SH-SY5Y (cell line): ENCODE measurements at regions not wholly inside any gene's neighbourhood (a gene's known extent, or its start where the extent isn't known, plus 50 kb on each side); places are given as distances from the start of the nearest gene placed in this dataset.

Experiments
- GATA2 ChIP-seq: IDR thresholded peaks from 2 replicates; pipeline ENCODE4 v1.6.1; 2011; ENCODE audit warnings: mild to moderate bottlenecking, low read depth, low read length
- GATA3 ChIP-seq: IDR thresholded peaks from 2 replicates; pipeline ENCODE4 v1.6.1; 2011; ENCODE audit warnings: low read depth, mild to moderate bottlenecking, low read length, moderate library complexity

DNA sequence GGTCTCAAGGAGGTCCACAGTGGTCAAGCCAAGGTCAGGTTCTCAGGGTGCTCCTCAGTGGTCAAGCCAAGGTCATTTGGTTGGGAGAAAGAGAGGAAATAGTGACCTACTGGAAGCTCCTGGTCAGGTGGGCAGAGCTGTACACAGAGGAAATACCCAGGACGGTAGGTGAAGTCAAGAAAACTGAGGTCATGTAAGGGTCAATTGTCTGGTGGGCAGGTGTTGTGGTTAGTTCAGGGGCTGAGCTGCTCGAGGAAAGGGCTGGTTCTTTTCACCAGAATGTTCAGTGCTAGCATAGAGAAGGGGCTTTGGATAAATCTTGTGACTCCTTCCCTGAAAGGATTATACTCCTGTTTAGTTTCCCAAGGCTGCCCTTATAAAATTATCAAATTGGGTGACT, 540.5 kb downstream of the VRK1 start:
- TF ChIP-seq GATA2: no peak
- no peak for TF ChIP-seq GATA3
